Inferior parietal cortex (tissue), 1 donor: ENCODE measurements at regions not wholly inside any gene's neighbourhood (a gene's known extent, or its start where the extent isn't known, plus 50 kb on each side); places are given as distances from the start of the nearest gene placed in this dataset.
"Not testable (repeated sequence)": the region's sequence is repeated elsewhere in the genome, so short reads cannot be mapped to it uniquely, and the experiment has no call there.

ENCODE experiments used
- DNase-seq: peaks from one replicate; pipeline ENCODE4 v3.0.0-alpha.2; 2016; ENCODE audit errors: extremely low spot score

DNA sequence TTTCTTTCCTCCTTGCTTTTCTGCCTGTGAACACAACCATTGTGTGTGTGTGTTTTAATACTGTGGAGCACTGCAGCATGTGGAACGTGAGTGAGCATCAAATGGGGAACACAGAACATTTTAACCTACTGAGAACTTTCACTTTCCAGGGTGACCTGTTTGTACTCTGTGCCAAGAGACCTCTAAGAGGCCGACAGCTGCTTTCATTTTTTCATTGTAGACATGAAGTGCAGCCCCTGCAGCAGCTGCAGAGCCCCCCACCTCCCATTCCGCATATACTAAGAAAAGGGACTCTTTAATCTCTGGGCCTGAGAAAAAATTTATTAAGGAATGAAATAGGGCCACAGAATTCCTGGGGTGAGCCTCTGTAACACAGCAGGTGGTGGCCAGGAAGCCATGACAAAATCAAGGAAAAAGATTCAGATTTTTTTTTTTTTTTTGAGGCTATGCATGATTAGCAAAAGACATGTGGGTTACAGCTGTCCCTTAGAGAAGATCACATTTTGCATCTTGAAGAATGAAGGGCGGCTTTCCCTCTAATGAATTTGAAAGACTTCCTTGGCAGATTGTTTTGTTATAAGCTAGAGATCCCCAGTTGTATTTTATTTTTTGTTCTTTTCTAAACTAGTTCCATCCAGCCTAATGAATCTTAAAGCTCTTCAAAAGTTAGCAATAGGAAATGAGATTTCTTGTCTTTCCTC lies 503.4 kb downstream of the CD109 start:
- no peak for DNase-seq

DNA sequence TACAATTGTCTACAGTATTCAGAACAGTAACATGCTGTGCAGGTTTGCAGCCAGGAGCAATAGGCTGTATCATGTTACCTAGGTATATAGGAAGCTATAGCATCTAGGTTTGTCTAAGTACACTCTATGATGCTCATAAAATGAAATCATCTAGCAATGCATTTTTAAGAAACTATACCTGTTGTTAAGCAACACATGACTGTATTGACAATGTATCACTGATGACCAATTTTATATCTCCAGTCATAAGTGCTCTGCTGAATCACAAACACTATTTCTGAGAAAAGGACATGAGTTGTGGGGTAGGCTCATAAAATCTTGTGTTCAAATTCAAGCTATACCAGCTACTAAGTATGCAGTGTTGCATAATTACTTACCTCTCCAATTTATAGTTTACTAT lies 501.3 kb downstream of the CD109 start:
- no peak for DNase-seq

DNA sequence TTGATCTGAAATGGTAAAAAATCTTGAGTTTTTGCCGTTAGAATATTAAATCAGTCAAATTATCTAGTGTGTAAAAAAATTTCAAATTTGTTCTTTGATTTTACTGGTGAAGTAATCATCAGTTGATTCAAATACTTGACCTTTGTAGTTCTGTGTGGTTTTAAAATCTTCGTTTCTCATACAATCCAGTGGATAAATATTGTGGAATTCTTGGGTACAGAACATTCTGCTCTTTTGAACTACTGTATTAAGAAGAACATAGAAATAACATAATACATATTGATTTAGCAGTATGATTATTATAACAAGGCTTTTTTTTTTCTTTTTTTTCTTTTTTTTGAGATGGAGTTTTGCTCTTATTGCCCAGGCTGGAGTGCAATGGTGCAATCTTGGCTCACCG lies 491.8 kb downstream of the CD109 start:
- no peak for DNase-seq

DNA sequence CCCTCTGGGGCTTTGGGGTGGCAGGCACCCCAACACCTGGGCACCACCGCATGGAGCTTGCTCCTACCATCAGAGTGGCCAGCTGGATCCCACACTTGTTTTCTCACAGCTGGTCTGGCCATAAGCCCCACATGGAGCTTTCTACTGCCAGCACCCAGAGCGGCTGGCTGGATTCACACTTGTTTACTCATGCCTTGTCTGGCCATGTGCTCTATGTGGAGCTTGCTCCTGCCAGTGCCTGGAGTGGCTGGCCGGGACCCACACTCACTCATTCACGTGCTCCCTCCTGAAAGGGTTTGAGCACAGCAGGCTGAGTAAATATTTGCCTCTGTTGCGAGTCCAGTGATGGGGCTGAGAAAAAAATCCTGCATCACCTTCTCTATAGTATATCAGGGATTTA lies 487.0 kb downstream of the CD109 start:
- DNase-seq = no peak

DNA sequence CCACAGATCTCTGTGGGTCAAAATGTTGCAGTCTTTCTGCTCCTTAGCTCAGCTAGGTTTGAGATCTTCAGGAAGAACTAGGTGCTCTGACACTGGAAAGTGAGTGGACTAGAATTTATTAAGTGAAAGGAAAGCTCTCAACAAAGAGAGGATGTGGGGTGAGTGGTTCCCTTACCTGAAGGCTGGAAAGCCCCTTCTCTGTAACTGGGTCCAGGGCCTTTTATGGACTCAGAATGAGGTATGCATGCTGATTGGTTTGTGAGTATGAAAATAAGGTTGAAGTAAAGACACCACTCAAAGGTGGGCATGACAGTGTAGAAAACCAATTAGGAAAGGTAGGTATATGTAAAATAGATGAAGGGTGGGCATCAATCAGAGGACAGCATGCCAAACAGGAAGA lies 485.5 kb downstream of the CD109 start:
- DNase-seq = no peak

DNA sequence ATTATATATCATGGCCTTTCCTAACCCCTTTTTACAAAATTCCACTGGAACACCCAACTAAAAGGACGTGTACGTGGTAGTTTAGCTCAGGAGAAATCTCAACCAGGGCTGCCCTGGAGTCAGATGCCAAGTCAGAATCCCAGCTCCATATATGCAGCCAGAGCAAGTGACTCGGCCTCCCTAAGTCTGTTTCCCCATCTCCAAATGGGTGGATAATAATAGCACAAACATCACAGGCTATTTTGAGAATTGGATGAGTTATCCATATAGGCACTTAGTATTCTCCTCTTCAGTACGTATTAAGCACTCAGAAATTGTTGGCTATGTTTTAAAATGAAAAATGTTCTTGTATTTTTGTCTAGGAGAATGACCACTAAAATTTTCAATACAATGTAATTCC lies 481.5 kb downstream of the CD109 start:
- DNase-seq = no peak

DNA sequence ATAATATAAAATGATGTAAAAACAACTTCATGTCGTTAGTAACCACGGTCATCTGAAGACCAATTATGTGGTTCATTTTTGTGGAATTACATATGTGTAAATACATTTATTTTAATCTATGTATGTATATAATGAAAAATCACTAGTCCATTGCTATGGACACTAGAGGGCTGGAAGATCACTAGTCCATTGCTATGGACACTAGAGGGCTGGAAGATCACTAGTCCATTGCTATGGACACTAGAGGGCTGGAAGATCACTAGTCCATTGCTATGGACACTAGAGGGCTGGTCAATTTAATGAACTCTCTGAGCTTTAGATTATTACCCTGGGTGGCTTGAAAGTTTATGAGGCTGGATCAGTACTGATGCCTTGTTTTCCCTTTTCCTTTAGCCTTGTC lies 474.5 kb downstream of the CD109 start:
- DNase-seq = not testable (repeated sequence)

DNA sequence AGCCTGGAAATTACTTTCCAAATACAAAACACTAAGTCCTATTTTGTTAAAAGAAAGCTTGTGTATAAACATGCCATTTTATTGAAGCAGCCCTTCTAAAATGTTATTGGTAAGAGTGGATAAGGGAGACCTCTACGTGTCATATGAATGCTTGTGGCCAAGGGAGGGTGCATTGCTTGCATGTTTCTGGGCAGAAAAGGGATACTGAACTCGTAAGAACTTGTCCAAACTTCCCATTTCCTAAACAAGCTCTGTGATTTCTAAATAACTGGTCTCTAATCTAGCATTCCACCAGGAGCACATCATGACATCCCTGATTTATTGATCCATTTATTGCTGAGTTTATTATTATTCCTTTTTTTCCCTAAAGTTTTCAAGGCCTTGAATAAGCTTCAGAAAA lies 474.1 kb downstream of the CD109 start:
- no peak for DNase-seq

DNA sequence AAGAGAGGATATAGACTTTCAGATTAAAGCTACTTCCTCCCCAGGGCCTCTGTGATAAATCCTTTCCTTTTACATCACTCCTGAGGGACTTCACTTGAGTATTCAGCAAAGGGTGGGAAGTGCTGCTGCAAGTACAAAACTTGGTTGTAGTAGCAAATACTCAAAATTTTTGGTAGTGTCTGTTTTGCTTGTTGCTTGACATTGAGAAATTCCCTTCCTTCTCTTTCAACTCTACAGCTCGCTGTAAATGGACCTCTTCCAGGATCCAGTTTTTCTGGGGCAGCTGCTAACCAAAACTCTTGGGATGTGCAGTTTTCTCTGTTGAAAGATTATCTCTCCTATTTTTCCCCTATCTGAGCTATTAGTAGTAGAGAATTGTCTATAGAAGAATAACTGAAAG lies 472.0 kb downstream of the CD109 start:
- DNase-seq = no peak

DNA sequence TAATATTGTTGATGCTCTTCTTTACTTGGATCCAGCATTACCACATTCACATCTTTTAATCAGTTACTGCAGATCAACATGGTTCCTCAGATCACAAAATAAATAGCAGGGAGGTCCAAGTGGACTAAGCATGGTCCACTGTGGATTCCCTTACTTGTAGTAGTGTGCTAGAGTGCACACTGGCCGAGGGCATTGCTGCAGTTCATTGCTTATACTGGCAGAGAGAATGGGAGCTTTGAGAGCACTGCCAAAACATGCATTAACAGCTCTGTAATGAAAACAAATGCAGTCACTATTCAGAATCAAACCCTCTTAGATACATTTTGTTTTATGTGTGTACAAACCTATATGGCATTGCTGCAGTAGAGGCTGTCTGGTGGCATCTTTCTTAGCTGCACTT lies 471.5 kb downstream of the CD109 start:
- no peak for DNase-seq

DNA sequence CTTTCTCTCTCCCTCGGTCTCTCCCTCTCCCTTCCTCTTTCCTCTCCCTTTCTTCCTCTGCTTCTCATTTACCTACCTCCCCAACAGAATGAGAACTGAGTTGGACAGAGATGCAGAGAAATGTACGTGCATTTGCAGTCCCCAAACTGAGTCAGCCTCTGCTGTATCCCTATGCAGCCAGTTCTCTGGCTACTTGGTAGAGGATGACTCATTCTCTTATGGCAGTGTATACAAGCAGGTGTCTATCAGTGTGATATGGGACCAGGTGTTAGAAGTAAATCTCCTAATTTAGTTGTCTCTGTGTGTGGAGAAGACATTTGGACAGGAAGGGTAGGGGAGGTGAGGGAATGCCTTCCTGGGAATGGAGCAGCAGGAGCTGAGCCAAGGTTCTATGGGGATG lies 470.8 kb downstream of the CD109 start:
- DNase-seq = no peak

DNA sequence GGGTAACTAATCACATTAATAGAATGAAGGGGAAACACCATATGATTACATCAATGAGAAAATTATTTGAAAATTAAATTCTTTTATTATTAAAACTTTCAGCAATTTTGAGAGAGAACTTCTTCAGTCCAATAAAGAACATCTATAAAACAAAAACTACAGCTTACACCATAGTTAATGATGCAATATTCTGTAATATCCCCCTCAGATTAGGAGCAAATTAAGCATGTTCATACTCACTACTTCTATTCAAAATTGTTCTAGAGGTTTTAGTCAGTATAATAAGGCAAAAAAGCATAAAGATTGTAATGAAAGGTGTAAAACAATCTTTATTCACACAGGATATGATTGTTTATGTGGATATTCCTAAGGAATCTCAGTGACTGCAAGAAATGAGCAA lies 465.4 kb downstream of the CD109 start:
- no peak for DNase-seq

DNA sequence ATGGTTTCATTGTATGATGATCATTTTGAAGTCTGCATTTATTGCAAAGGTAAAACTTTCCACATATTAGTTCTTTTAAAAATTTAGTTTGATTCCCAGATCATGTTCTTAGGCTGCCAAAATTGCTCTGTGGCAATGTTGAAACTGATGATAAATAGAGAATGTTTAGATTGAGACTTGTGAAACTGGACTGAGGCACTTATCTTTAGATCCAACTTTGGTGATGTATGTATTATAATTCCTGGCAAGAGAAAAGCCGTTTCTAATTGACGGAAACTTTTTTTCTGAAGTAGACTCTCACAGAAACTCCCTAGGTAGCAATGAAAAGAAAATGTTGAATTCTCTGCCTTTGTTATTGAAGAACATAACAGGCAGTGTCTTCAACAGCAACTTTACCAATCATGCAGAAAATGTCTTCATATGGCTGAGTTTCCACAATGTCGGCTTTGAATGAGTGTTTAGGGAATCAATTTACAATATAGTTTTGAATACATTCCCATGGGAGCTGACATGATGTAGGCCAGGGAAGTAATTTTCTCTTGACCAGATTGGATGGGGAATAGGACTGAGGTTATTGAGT lies 456.2 kb downstream of the CD109 start:
- no peak for DNase-seq

DNA sequence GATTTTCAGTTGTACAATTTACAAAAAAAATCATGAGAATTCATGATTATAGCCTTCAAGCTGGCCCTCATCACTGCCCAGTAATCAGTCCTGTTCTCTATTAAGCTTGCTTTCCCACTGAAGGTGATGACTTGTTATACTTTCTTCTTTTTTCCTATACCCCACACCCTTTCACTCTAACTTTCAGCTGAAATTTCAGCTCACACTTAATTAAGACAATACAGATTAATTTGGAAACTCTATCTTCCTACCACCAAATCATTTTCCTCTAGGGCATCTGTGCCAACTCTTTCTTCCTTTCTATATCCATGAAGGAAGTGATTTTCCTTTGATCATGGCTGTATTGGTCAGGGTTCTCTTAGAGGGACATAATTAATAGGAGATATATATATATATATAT lies 449.9 kb downstream of the CD109 start:
- no peak for DNase-seq

DNA sequence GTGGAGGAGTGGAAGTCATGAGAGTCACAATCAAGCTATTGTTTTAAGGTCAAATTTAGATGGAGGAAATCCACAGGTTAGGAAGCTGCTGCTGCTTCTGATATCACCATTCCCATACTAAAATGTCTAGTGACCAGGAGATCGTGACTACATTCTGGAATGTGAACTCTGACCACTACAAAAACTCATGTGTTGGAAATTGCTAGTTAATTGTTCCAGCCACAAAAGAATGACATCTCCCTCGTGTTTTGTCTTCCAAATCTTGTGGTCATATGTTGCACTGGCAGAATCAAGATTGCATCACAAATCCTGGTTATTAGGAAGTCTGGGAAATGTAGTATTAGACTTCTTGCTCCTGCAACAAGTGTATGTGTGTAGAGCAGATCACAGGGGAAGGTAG lies 441.9 kb downstream of the CD109 start:
- DNase-seq = no peak

DNA sequence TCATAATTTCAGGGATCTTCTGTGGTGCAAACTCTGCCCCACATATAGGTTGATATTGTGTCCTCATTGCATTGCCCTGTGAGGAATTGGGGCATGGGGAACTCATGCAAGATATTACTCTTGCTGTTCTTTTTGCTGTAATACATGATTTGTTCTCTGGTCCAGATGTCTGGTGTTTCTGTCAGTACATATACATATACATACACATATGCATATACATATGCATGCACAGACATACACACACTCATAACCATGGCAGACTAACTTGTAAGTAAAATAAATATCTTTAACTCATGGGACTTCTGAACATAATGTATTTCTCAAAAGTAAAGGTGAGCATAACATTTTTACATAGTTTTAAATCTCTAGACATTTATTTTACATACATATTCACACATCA lies 438.3 kb downstream of the CD109 start:
- no peak for DNase-seq

DNA sequence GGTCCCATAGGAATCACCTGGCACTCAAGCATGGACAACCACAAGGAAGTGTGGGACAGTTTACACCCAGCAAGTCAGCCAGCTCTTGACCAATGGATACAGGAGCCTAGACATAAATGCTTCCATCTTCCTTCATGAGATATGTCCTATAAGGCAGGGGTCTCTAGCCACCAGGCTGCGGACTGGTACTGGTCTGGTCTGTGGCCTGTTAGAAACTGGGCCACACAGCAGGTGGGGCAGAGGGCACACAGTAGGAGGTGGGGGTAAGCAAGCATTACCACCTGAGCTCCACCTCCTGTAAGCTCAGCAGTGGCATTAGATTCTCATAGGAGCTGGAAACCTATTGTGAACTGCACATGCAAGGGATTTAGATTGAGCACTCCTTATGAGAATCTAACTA lies 437.1 kb downstream of the CD109 start:
- DNase-seq = no peak

DNA sequence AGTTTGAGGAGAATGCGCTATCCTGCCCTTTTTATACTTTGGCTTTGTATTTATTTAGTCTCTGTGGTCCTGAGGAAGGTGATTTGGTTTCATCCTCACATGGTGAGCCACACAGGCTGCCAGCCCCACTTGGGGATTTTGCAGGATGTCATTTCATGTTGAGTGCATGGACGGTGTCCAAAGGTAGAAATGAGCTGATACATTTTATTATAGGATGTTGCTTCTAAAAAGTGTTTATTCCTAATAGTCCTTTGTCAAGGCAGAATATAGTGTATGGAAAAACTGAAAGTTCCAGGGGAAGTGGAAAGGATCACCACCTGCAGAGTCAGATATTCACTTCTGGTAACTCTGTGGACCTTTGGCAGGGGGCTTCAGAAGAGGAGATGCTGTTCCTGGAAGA lies 434.6 kb downstream of the CD109 start:
- DNase-seq = no peak

DNA sequence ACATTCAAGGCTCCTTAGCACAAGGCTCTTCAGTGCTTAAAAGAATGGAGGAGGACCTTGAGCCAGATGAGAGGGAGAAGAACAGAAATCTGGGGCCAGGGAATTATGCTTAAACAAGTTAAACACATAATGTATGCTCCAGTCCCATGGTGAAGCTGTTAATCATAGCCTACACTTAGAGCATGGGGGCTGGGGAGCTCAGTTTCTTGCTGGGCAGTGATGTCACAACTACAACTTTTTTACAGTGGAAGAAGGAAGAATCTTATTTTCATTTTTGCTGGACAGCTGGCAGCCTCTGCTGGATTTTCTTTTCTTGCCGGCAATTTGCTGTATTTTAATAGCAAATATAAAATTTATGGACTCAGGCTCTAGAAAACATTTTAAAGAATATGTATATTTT lies 432.5 kb downstream of the CD109 start:
- DNase-seq = no peak

DNA sequence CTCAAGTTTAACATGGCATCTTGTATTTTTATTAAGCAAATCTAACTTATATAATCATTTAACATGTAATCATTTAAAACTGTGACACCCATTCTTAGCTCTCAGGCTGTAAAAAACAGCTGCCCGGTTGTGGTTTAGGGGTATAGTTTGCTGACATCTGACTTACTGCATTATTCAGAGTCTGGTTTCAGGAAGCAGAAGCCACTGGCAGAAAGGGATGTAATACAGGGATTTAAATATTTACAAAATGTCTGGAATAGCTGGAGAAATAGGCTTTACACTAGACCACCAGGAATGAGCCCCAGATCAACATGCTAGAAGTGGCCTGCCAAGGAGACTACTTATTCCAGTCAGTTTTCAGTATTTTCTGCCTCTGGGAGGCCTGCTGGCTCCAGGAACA lies 421.1 kb downstream of the CD109 start:
- DNase-seq = no peak

DNA sequence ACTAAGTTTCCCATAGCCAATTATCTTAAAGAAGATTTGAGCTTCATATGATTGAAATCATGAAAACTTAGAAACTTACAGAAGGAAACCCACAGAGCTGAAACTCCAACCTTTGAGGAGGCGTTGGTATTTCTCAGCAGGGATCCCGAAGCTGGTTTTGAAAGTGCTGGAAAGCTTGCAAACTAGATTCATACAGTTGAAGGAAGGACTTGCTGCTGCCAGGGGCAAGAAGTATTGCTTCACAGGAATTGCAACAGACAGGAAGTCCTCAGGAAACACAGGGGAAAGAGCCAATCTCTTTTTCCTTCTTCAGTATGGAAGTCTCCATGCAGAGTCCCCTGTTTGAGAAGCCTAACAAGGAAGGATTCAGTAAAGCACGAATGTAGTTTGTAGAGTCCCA lies 419.7 kb downstream of the CD109 start:
- DNase-seq = no peak

DNA sequence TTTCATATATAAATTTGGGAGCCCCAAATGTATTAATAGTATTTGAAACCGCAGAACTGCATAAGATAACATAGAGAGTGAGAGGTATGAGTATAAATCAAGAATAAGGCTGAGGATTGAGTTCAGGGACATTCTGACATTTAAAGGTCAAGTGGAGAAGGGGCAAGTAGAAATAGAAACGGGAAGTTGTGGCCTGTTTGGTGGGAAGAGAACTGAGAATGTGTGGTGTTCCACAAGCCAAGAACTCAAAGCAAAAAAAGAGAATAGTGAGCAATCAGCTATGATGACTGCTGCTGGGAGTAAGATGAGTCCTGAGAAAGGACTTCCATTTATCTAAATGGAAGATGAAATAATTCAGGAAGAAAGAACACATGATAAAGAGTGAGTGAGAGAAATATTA lies 418.4 kb downstream of the CD109 start:
- DNase-seq = no peak

DNA sequence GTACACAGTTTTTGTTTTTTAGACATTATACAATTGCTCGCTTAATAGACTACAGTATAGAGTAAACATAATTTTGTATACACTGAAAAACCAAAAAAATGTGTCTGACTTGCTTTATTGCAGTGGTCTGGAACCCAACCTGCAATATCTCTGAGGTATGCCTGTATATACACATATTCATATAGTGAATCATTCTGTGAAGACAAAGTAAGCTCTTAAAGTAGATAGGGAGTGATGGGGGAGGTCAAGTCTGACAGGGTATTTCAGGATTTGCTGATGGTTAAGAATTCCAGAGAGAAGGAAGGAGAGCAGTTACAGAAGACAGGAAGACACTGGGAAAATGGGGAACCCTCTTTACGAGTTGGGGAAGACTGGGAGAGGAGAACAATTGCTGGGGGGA lies 417.9 kb downstream of the CD109 start:
- DNase-seq = no peak

DNA sequence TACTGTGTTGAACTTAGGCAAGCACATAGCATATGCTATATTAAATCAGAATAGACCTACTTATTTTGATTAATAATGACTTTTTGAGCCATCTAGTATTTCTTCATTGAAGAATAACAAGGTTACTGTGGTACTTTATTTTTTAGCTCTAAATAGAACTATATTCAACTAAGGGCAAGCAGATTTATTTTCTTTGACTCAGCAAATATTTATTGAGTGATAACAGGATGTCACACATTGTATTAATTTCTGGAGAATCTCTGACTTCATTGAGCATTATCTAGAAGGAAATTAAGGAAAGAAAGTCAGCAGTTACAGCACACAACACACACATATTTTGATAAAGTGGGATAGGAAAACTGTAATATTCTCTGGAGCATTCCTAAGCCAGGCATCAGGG lies 407.4 kb downstream of the CD109 start:
- no peak for DNase-seq
